Activated T-helper 1 cell treated with anti-CD3 and anti-CD28 coated beads, Interleukin-12 subunit alpha, Interleukin-12 subunit beta, Interleukin-2, Interleukin-4 antibody, amounts not matched to agents 30 ng/mL and 10 ng/mL and 1 ng/mL, durations not matched to agents 14 hours and 24 hours and 36 hours (primary cell): ENCODE measurements at regions not wholly inside any gene's neighbourhood (a gene's known extent, or its start where the extent isn't known, plus 50 kb on each side); places are given as distances from the start of the nearest gene placed in this dataset.

Experiments used
- DNase-seq: peaks from one replicate; pipeline ENCODE4 v3.0.0; 2021; ENCODE audit warnings: low spot score
- H3K27ac Mint-ChIP-seq: one replicate; pipeline ENCODE4 v1.8.0; 2021; ENCODE audit warnings: mild to moderate bottlenecking, mixed read lengths
- H3K27me3 Mint-ChIP-seq: one replicate; pipeline ENCODE4 v1.8.0; 2022; ENCODE audit warnings: mild to moderate bottlenecking, moderate library complexity, mixed read lengths; ENCODE audit not compliant: insufficient read depth
- H3K36me3 Mint-ChIP-seq: one replicate; pipeline ENCODE4 v1.8.0; 2021; ENCODE audit warnings: low read depth, mixed read lengths
- H3K4me1 Mint-ChIP-seq: one replicate; pipeline ENCODE4 v1.8.0; 2021; ENCODE audit warnings: low read depth, mixed read lengths
- H3K4me3 Mint-ChIP-seq: one replicate; pipeline ENCODE4 v1.8.0; 2021; ENCODE audit warnings: mild to moderate bottlenecking, moderate library complexity, mixed read lengths
- H3K9me3 Mint-ChIP-seq: one replicate; pipeline ENCODE4 v1.8.0; 2021; ENCODE audit warnings: mixed read lengths
- intact Hi-C: fragments of 100-400 bp; cut with micrococcal nuclease; formaldehyde crosslinking; loops from one replicate; pipeline ENCODE4 v1.15.1; 2024

- DNase-seq = no peak
- H3K4me1 Mint-ChIP-seq = peaks cover 50% of the 10 kb centered on the region
- peaks cover 4% of the 10 kb centered on the region for H3K36me3 Mint-ChIP-seq
- H3K4me3 Mint-ChIP-seq = no peak overlapping the region
- intact Hi-C loops = no loop called here
- H3K27ac Mint-ChIP-seq = peak overlapping the region; percentile 20
- H3K9me3 Mint-ChIP-seq = peaks cover 3% of the 10 kb centered on the region
- H3K27me3 Mint-ChIP-seq = no peaks in the 10 kb centered on the region
Measured at GRCh38 chr3:112745567-112746248, 101.0 kb downstream of the CD200R1L start.

GRCh38 chr3:112744825-112745566 is 101.7 kb downstream of the CD200R1L start:
- H3K27me3 Mint-ChIP-seq = no peaks in the 10 kb centered on the region
- H3K36me3 Mint-ChIP-seq = peaks cover 5% of the 10 kb centered on the region
- DNase-seq = no peak
- H3K4me3 Mint-ChIP-seq = no peak overlapping the region
- intact Hi-C loops = no loop called here
- peaks cover 3% of the 10 kb centered on the region for H3K9me3 Mint-ChIP-seq
- peaks cover 57% of the 10 kb centered on the region for H3K4me1 Mint-ChIP-seq
- H3K27ac Mint-ChIP-seq = peak overlapping the region; percentile 14

- DNase-seq = no peak
- peaks cover 3% of the 10 kb centered on the region for H3K9me3 Mint-ChIP-seq
- H3K27me3 Mint-ChIP-seq = no peaks in the 10 kb centered on the region
- no peak overlapping the region for H3K27ac Mint-ChIP-seq
- H3K36me3 Mint-ChIP-seq = peaks cover 5% of the 10 kb centered on the region
- H3K4me1 Mint-ChIP-seq = peaks cover 64% of the 10 kb centered on the region
- no peak overlapping the region for H3K4me3 Mint-ChIP-seq
- intact Hi-C loops = no loop called here
Measured at GRCh38 chr3:112744106-112744505, 102.6 kb downstream of the CD200R1L start.

DNA sequence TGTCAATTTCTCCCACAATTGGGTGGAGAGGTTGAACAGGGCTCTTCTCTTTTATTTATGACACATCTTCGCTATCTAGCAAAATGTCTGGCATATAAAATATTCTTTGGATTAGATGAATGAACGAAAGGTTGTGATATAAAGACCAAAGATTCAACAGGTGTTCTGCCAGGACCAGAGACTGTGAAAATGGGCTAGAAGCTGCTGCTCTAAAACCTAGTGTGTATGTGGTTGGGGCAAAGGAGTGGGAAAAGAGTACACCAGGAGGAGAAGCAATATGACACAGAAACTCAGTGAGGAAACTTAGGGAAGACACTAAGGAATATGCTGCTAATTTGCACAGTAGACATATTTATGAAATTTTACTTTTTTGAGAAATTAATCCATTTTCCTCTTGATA is 102.0 kb upstream of the CCDC80 start:
- Mint-ChIP-seq H3K4me3 (no peak overlapping the region), H3K36me3 (peaks cover 5% of the 10 kb centered on the region), H3K4me1 (peaks cover 66% of the 10 kb centered on the region), H3K9me3 (peaks cover 3% of the 10 kb centered on the region), H3K27ac (no peak overlapping the region), H3K27me3 (no peaks in the 10 kb centered on the region)
- intact Hi-C loops = no loop called here
- DNase-seq = no peak

DNA sequence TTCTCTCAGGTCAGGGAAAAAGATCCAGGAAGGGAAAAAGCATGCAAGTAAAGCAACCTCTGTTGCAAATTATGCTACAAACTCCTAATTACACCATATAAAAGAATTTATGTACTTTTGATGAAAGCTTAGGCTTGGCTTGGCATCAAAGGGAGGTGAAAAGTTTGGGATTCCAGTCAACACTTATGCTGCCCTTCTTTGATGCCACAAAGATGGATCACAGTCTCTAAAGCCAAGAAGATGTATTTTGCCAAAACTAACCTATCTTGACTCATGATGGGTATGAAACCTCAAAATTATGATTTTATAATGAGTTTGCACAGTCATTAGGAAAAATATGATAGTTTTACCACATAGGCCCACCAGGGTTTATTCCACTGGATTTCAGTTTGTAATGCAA is 101.0 kb upstream of the CCDC80 start:
- no peak for DNase-seq
- peaks cover 69% of the 10 kb centered on the region for H3K4me1 Mint-ChIP-seq
- peaks cover 3% of the 10 kb centered on the region for H3K9me3 Mint-ChIP-seq
- H3K27me3 Mint-ChIP-seq = no peaks in the 10 kb centered on the region
- H3K36me3 Mint-ChIP-seq = peaks cover 5% of the 10 kb centered on the region
- intact Hi-C loops = no loop called here
- H3K4me3 Mint-ChIP-seq = no peak overlapping the region
- no peak overlapping the region for H3K27ac Mint-ChIP-seq

- Mint-ChIP-seq H3K4me1 (peaks cover 79% of the 10 kb centered on the region), H3K36me3 (peaks cover 5% of the 10 kb centered on the region), H3K9me3 (peaks cover 3% of the 10 kb centered on the region), H3K4me3 (peak overlapping the region; percentile 17), H3K27ac (peak overlapping the region; percentile 27), H3K27me3 (no peaks in the 10 kb centered on the region)
- no peak for DNase-seq
- intact Hi-C loops = no loop called here
Measured at GRCh38 chr3:112740835-112741234, 99.9 kb upstream of the CCDC80 start.

- Mint-ChIP-seq H3K27ac (peak overlapping the region; percentile 44), H3K36me3 (peaks cover 2% of the 10 kb centered on the region), H3K27me3 (no peaks in the 10 kb centered on the region), H3K9me3 (peaks cover 3% of the 10 kb centered on the region), H3K4me3 (peak overlapping the region; percentile 60), H3K4me1 (peaks cover 73% of the 10 kb centered on the region)
- DNase-seq = no peak
- intact Hi-C loops = loop anchor here (1.0 to 5.0 kb wide), 4 partner anchors 33 to 253 kb away; partner anchors contain the start of gene GTPBP8
Measured at GRCh38 chr3:112739252-112739965, 98.5 kb upstream of the CCDC80 start.

DNA sequence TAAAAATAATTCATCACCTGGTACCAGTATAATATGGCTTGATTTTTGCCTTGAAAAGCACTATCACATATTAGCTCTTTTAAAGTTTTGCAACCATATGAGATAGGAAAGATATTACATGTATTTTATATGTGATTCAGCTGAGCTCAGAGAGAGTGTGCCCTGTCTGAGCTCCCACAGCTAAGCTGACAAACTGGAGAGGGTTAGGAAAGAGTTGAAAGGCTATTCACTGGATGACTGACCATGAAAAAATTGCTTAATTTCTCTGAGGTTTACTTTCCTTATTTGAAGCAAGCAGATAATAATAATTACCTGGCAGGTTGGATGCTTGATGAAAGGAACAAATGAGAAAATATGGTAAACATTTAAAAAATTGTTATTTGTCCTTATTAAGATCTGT is 97.4 kb upstream of the CCDC80 start:
- H3K4me3 Mint-ChIP-seq = no peak overlapping the region
- H3K27me3 Mint-ChIP-seq = no peaks in the 10 kb centered on the region
- no peak overlapping the region for H3K27ac Mint-ChIP-seq
- intact Hi-C loops = loop anchor here (2.0 to 5.0 kb wide), 3 partner anchors 34 to 254 kb away; partner anchors contain the start of gene GTPBP8
- H3K36me3 Mint-ChIP-seq = peaks cover 2% of the 10 kb centered on the region
- peaks cover 3% of the 10 kb centered on the region for H3K9me3 Mint-ChIP-seq
- no peak for DNase-seq
- H3K4me1 Mint-ChIP-seq = peaks cover 67% of the 10 kb centered on the region

- Mint-ChIP-seq H3K27me3 (no peaks in the 10 kb centered on the region), H3K9me3 (peaks cover 3% of the 10 kb centered on the region), H3K27ac (peak overlapping the region; percentile 70), H3K36me3 (peaks cover 2% of the 10 kb centered on the region), H3K4me3 (no peak overlapping the region), H3K4me1 (peaks cover 67% of the 10 kb centered on the region)
- intact Hi-C loops = loop anchor here (5.0 kb wide), 2 partner anchors 35 to 255 kb away; partner anchors contain the start of gene GTPBP8
- DNase-seq = peak; percentile 9
Measured at GRCh38 chr3:112736805-112737566, 96.0 kb upstream of the CCDC80 start.

DNA sequence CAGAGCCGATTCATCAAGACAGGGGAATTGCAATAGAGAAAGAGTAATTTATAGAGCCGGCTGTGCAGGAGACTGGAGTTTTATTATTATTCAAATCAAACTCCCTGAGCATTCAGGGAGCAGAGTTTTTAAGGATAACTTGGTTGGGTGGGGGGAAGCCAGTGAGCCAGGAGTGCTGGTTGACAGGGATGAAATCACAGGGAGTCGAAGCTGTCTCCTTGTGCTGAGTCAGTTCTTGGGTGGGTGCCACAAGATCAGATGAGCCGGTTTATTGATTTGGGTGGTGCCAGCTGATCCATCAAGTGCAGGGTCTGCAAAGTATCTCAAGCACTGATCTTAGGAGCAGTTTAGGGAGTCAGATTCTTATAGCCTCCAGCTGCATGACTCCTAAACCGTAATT is 95.4 kb upstream of the CCDC80 start:
- H3K36me3 Mint-ChIP-seq = peaks cover 2% of the 10 kb centered on the region
- H3K9me3 Mint-ChIP-seq = no peaks in the 10 kb centered on the region
- intact Hi-C loops = loop anchor here (5.0 kb wide), 2 partner anchors 36 to 256 kb away; partner anchors contain the start of gene GTPBP8
- peaks cover 62% of the 10 kb centered on the region for H3K4me1 Mint-ChIP-seq
- H3K27ac Mint-ChIP-seq = peak overlapping the region; percentile 74
- peaks cover under 1% of the 10 kb centered on the region for H3K27me3 Mint-ChIP-seq
- H3K4me3 Mint-ChIP-seq = no peak overlapping the region
- no peak for DNase-seq

DNA sequence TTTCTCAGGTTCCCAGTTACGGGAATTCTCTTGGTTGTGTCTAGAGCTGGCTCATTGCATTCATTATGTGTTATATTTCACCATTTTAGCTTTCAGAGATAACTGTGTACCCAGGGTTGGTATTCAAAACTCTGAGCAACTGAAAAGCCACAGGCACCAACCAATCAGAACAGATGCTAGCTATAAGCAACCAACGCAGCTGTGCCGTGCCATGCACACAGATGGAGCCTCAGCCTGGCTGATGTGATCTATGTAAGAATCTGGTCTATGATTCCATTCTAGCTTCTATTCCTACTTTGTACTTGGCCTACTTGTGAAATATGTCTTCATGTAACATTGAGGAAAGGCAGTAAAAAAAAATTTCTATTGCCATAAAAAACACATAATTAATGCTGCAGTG is 95.0 kb upstream of the CCDC80 start:
- no peaks in the 10 kb centered on the region for H3K9me3 Mint-ChIP-seq
- peaks cover 2% of the 10 kb centered on the region for H3K36me3 Mint-ChIP-seq
- H3K4me1 Mint-ChIP-seq = peaks cover 58% of the 10 kb centered on the region
- peaks cover 2% of the 10 kb centered on the region for H3K27me3 Mint-ChIP-seq
- DNase-seq = no peak
- no peak overlapping the region for H3K4me3 Mint-ChIP-seq
- intact Hi-C loops = loop anchor here (2.0 to 5.0 kb wide), 3 partner anchors 36 to 553 kb away; partner anchors contain the start of gene GTPBP8
- peak overlapping the region; percentile 74 for H3K27ac Mint-ChIP-seq

DNA sequence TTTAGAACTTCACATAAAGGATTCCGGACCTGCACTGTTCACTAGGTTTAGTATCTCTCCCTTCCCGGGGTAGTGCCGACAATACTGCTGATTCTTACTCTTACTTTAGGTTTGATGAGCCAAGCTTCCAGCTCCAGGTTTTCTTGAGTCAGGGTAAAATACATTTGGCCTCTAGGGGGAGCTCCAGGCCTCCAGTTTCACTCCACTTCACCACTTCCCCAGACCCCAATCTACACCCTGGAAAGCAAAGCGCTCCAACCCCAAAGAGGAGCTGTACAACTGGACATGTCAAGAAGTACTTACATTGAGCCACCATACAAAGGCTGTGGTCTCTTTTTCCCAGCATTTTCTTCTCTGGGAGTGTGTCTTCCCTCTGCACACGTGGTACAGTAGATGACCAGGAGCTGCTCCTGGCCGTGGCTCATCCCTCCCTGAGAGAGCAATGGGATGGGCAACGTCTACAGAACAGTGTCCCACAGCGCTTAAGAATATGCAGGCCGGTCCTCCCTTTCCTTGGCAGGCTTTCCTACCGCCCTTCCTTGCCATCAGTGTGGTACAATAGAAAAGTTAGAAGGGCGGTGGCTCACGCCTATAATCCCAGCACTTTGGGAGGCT is 93.9 kb upstream of the CCDC80 start:
- no peak overlapping the region for H3K27ac Mint-ChIP-seq

More for the DNA sequence above, 93.9 kb upstream of the CCDC80 start:
- H3K9me3 Mint-ChIP-seq = no peaks in the 10 kb centered on the region
- peak; percentile 43 for DNase-seq
- no peak overlapping the region for H3K4me3 Mint-ChIP-seq
- H3K27me3 Mint-ChIP-seq = peaks cover 2% of the 10 kb centered on the region
- intact Hi-C loops = loop anchor here (1.0 to 5.0 kb wide), 8 partner anchors 37 to 554 kb away; partner anchors contain the start of gene GTPBP8
- H3K36me3 Mint-ChIP-seq = no peaks in the 10 kb centered on the region
- H3K4me1 Mint-ChIP-seq = peaks cover 47% of the 10 kb centered on the region
